ENCODE measurements at regions not wholly inside any gene's neighbourhood (a gene's known extent, or its start where the extent isn't known, plus 50 kb on each side); places are given as distances from the start of the nearest gene placed in this dataset.

- no peaks in the 10 kb centered on the region for H3K27me3 ChIP-seq
- H3K36me3 ChIP-seq: peaks cover 6% of the 10 kb centered on the region
- no peak for TF ChIP-seq CTCF (IDR thresholded peaks at IDR 0.05; ENCODE audit: low read depth, low read length)
- no peaks in the 10 kb centered on the region for H3K4me1 ChIP-seq (ENCODE audit: low read depth)
- H3K4me3 ChIP-seq: no peak overlapping the region
- no peak for DNase-seq (ENCODE audit: low read depth in 1 of 2, low spot score in 1 of 2)
- H3K9me3 ChIP-seq (ENCODE audit: low read depth): no peaks in the 10 kb centered on the region
- no peak overlapping the region for H3K27ac ChIP-seq
These were observed 127.0 kb downstream of the LTN1 start for GRCh38 chr21:28865488-28866186.

- Histone ChIP-seq H3K27me3 (no peaks in the 10 kb centered on the region), H3K4me3 (no peak overlapping the region), H3K36me3 (no peaks in the 10 kb centered on the region), H3K27ac (no peak overlapping the region), H3K4me1 (ENCODE audit: low read depth) (peaks cover 8% of the 10 kb centered on the region), H3K9me3 (ENCODE audit: low read depth) (no peaks in the 10 kb centered on the region)
- DNase-seq (ENCODE audit: low read depth in 1 of 2, low spot score in 1 of 2): no peak
- TF ChIP-seq CTCF (IDR thresholded peaks at IDR 0.05; ENCODE audit: low read depth, low read length): no peak
These were observed 134.3 kb downstream of the LTN1 start for GRCh38 chr21:28858424-28858823.

- peaks cover 8% of the 10 kb centered on the region for H3K4me1 ChIP-seq (ENCODE audit: low read depth)
- no peak overlapping the region for H3K27ac ChIP-seq
- H3K9me3 ChIP-seq (ENCODE audit: low read depth): no peaks in the 10 kb centered on the region
- no peak for DNase-seq (ENCODE audit: low read depth in 1 of 2, low spot score in 1 of 2)
- H3K27me3 ChIP-seq: no peaks in the 10 kb centered on the region
- no peak for TF ChIP-seq CTCF (IDR thresholded peaks at IDR 0.05; ENCODE audit: low read depth, low read length)
- H3K4me3 ChIP-seq: no peak overlapping the region
- H3K36me3 ChIP-seq: no peaks in the 10 kb centered on the region
These were observed 134.9 kb downstream of the LTN1 start for GRCh38 chr21:28857752-28858151.

GRCh38 chr21:28856588-28857250 lies 136.0 kb downstream of the LTN1 start:
- no peak overlapping the region for H3K4me3 ChIP-seq
- no peak for TF ChIP-seq CTCF (IDR thresholded peaks at IDR 0.05; ENCODE audit: low read depth, low read length)
- H3K4me1 ChIP-seq (ENCODE audit: low read depth): peaks cover 8% of the 10 kb centered on the region
- no peaks in the 10 kb centered on the region for H3K27me3 ChIP-seq
- DNase-seq (ENCODE audit: low read depth in 1 of 2, low spot score in 1 of 2): peak; percentile 5 to 10
- H3K27ac ChIP-seq: no peak overlapping the region
- no peaks in the 10 kb centered on the region for H3K9me3 ChIP-seq (ENCODE audit: low read depth)
- no peaks in the 10 kb centered on the region for H3K36me3 ChIP-seq

GRCh38 chr21:28852706-28853105 lies 140.0 kb downstream of the LTN1 start:
- no peak overlapping the region for H3K27ac ChIP-seq
- H3K4me1 ChIP-seq (ENCODE audit: low read depth): peaks cover 4% of the 10 kb centered on the region
- no peaks in the 10 kb centered on the region for H3K27me3 ChIP-seq
- DNase-seq (ENCODE audit: low read depth in 1 of 2, low spot score in 1 of 2): no peak
- no peaks in the 10 kb centered on the region for H3K9me3 ChIP-seq (ENCODE audit: low read depth)
- no peaks in the 10 kb centered on the region for H3K36me3 ChIP-seq
- H3K4me3 ChIP-seq: no peak overlapping the region
- TF ChIP-seq CTCF (IDR thresholded peaks at IDR 0.05; ENCODE audit: low read depth, low read length): no peak
